ENCODE measurements at regions not wholly inside any gene's neighbourhood (a gene's known extent, or its start where the extent isn't known, plus 50 kb on each side); places are given as distances from the start of the nearest gene placed in this dataset.

GRCh38 chr3:178367817-178368617 lies 168.2 kb upstream of the KCNMB2 start:
- no peak for TF ChIP-seq CTCF (IDR thresholded peaks at IDR 0.05)
- TF ChIP-seq EP300 (IDR thresholded peaks at IDR 0.05): no peak
- TF ChIP-seq POLR2A (IDR thresholded peaks at IDR 0.05): no peak

All from ovary (tissue), 3 donors.